ENCODE measurements at regions not wholly inside any gene's neighbourhood (a gene's known extent, or its start where the extent isn't known, plus 50 kb on each side); places are given as distances from the start of the nearest gene placed in this dataset.

DNA sequence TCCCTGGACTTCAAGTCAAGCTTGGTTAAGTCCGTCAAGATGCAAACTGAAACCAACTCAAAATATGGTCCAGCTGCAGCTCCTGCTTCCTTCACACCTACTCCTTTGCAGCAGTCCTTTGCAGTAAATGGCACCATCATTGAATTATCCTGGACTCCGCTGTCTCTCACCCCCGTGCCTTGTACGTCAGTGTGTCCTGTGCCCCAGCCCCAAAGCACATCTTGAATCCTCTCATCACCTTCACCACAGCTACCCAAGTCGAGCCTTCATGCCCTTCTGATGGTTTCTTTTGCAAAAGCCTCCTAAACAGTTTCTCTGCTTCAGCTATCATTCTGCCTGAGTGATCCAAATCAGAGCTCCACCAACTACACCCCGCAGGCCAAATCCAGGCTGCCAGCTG lies 88.4 kb upstream of the LEP start:
- H4K20me1 ChIP-seq (ENCODE audit: control insufficient read depth, insufficient read depth), result no peaks in the 10 kb centered on the region
- in situ Hi-C loops (cut with MboI), result no loop called here
- H3K4me2 ChIP-seq (ENCODE audit: control insufficient read depth, insufficient read depth), result no peak overlapping the region
- intact Hi-C loops (cut with micrococcal nuclease; ENCODE audit: unreplicated experiment), result no loop called here
- POLR2A ChIA-PET, result no interaction called here
- WGBS (ENCODE audit: insufficient coverage, insufficient replicate concordance, low lambda C conversion rate, missing lambda C conversion rate), result 51% methylated on average over 6 of the region's 6 CpGs
- H3K27ac ChIP-seq (ENCODE audit: control insufficient read depth, insufficient read depth), result no peak overlapping the region
- H3K9ac ChIP-seq (ENCODE audit: control insufficient read depth, insufficient read depth, low read length), result no peak overlapping the region
- H2AFZ ChIP-seq (ENCODE audit: control insufficient read depth, low read depth, low read length), result no peak overlapping the region
- CTCF ChIA-PET, result interaction anchor here (1.7 kb wide), 1 partner anchor 17 kb away, joined by 5 read pairs; no protein-coding TSS in a partner anchor
- FAIRE-seq, result no peak
- no peak for DNase-seq (ENCODE audit: low read depth, low spot score)
- no peaks in the 10 kb centered on the region for H3K4me1 ChIP-seq (ENCODE audit: control insufficient read depth, insufficient read depth, low read length)
- no peaks in the 10 kb centered on the region for H3K36me3 ChIP-seq (ENCODE audit: control insufficient read depth in 2 of 2, insufficient read depth in 2 of 2, low read length in 1 of 2)
- H3K9me3 ChIP-seq (replicated peaks; ENCODE audit: control insufficient read depth, insufficient read depth, low read length), result no peaks in the 10 kb centered on the region
- TF ChIP-seq, protein P1, sequence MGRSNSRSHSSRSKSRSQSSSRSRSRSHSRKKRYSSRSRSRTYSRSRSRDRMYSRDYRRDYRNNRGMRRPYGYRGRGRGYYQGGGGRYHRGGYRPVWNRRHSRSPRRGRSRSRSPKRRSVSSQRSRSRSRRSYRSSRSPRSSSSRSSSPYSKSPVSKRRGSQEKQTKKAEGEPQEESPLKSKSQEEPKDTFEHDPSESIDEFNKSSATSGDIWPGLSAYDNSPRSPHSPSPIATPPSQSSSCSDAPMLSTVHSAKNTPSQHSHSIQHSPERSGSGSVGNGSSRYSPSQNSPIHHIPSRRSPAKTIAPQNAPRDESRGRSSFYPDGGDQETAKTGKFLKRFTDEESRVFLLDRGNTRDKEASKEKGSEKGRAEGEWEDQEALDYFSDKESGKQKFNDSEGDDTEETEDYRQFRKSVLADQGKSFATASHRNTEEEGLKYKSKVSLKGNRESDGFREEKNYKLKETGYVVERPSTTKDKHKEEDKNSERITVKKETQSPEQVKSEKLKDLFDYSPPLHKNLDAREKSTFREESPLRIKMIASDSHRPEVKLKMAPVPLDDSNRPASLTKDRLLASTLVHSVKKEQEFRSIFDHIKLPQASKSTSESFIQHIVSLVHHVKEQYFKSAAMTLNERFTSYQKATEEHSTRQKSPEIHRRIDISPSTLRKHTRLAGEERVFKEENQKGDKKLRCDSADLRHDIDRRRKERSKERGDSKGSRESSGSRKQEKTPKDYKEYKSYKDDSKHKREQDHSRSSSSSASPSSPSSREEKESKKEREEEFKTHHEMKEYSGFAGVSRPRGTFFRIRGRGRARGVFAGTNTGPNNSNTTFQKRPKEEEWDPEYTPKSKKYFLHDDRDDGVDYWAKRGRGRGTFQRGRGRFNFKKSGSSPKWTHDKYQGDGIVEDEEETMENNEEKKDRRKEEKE (IDR thresholded peaks at IDR 0.05), result no peak
- TF ChIP-seq SREBF2 (IDR thresholded peaks at IDR 0.05; ENCODE audit: low read length) (no peak), ASH2L (IDR thresholded peaks at IDR 0.05; ENCODE audit: borderline replicate concordance, low read depth) (no peak), ZNF274 (IDR thresholded peaks at IDR 0.05; ENCODE audit: insufficient read depth, insufficient read length) (no peak), STAT3 (IDR thresholded peaks at IDR 0.05; ENCODE audit: low read depth, low read length) (no peak), MEF2A (IDR thresholded peaks at IDR 0.05; ENCODE audit: insufficient read depth, low read depth, low read length) (no peak), TAF1 (IDR thresholded peaks at IDR 0.05; ENCODE audit: borderline replicate concordance, low read depth, low read length) (no peak), ATF7 (IDR thresholded peaks at IDR 0.05; ENCODE audit: low read depth) (no peak), RCOR1 (conservative IDR thresholded peaks at IDR 0.05; ENCODE audit: low read depth, low read length) (no peak), RUNX3 (IDR thresholded peaks at IDR 0.05; ENCODE audit: low read length) (no peak), EZH2 (IDR thresholded peaks at IDR 0.05; ENCODE audit: borderline replicate concordance, control insufficient read depth, low read depth, low read length) (no peak)
- TF ChIP-seq, protein P2, sequence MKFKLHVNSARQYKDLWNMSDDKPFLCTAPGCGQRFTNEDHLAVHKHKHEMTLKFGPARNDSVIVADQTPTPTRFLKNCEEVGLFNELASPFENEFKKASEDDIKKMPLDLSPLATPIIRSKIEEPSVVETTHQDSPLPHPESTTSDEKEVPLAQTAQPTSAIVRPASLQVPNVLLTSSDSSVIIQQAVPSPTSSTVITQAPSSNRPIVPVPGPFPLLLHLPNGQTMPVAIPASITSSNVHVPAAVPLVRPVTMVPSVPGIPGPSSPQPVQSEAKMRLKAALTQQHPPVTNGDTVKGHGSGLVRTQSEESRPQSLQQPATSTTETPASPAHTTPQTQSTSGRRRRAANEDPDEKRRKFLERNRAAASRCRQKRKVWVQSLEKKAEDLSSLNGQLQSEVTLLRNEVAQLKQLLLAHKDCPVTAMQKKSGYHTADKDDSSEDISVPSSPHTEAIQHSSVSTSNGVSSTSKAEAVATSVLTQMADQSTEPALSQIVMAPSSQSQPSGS (IDR thresholded peaks at IDR 0.05; ENCODE audit: low read length), result no peak
- H3K27me3 ChIP-seq (replicated peaks in 1 of 2; ENCODE audit: control insufficient read depth in 2 of 2, insufficient read depth in 2 of 2, low read length in 1 of 2), result peaks cover 0 to 8% of the 10 kb centered on the region in 2 experiments; a peak in 3 of 4 replicates
- RAD21 ChIA-PET (ENCODE audit: unreplicated experiment), result interaction anchor here (0.6 to 1.0 kb wide), 3 partner anchors 17 to 526 kb away, joined by 3 to 6 read pairs (median 3); no protein-coding TSS in a partner anchor
- no TSS peak for BruUV-seq (replicated peaks)
- no peak overlapping the region for H3K4me3 ChIP-seq
- SMC1A ChIA-PET (ENCODE audit: uncharacterized antibody, unreplicated experiment), result interaction anchor here (0.6 to 1.1 kb wide), 3 partner anchors 8 to 56 kb away, joined by 3 read pairs; no protein-coding TSS in a partner anchor
- H3K79me2 ChIP-seq (ENCODE audit: control insufficient read depth, insufficient read depth, low read length), result no peaks in the 10 kb centered on the region
- ATAC-seq, result no peak
